Lower leg skin (tissue), 3 donors: ENCODE measurements at regions not wholly inside any gene's neighbourhood (a gene's known extent, or its start where the extent isn't known, plus 50 kb on each side); places are given as distances from the start of the nearest gene placed in this dataset.

Experiments
- POLR2A ChIP-seq, 2 donors: fragments of 450-650 bp; IDR thresholded peaks; one replicate each; pipeline ENCODE4 v1.6.1; 2016 to 2017; ENCODE audit warnings: antibody characterized with exemption in 2 of 2, mild to moderate bottlenecking in 1 of 2, moderate library complexity in 1 of 2
- TF ChIP-seq, protein P1 (sequence below), 3 donors: fragments of 450-650 bp; IDR thresholded peaks; one replicate each; pipeline ENCODE4 v1.5.1; 2016; ENCODE audit warnings: antibody characterized with exemption in 3 of 3, mild to moderate bottlenecking in 3 of 3, moderate library complexity in 2 of 3

DNA sequence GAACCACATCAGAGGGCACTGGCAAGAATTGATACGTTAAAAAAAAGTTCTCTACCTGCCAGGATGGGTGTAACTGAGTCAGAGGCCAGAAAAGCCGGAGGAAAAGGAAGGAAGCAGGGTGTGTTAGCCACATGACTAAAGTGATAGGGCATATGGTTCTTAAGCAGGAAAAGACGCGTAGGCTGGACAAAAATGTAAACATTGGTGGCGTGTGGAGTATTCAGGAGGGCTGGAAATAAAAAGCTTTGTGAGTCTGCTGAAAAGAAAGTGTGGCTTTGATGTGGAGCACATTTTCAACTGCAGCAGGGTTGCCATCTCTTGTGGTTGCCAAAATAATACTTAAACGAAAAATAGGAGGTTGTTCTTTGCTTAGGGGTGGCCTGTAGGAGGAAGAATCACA, 186.5 kb upstream of the RPL34 start:
- TF ChIP-seq, protein P1, sequence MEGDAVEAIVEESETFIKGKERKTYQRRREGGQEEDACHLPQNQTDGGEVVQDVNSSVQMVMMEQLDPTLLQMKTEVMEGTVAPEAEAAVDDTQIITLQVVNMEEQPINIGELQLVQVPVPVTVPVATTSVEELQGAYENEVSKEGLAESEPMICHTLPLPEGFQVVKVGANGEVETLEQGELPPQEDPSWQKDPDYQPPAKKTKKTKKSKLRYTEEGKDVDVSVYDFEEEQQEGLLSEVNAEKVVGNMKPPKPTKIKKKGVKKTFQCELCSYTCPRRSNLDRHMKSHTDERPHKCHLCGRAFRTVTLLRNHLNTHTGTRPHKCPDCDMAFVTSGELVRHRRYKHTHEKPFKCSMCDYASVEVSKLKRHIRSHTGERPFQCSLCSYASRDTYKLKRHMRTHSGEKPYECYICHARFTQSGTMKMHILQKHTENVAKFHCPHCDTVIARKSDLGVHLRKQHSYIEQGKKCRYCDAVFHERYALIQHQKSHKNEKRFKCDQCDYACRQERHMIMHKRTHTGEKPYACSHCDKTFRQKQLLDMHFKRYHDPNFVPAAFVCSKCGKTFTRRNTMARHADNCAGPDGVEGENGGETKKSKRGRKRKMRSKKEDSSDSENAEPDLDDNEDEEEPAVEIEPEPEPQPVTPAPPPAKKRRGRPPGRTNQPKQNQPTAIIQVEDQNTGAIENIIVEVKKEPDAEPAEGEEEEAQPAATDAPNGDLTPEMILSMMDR (IDR thresholded peaks at IDR 0.05): no peak
- TF ChIP-seq POLR2A (IDR thresholded peaks at IDR 0.05): no peak
